ENCODE measurements at regions not wholly inside any gene's neighbourhood (a gene's known extent, or its start where the extent isn't known, plus 50 kb on each side); places are given as distances from the start of the nearest gene placed in this dataset.

GRCh38 chr5:107263387-107264018 lies 407.2 kb downstream of the EFNA5 start:
- Histone ChIP-seq H3K27ac (ENCODE audit: low read depth, low read length) (no peak overlapping the region), H3K9ac (ENCODE audit: low read depth, low read length) (no peak overlapping the region)
- WGBS: 91% methylated on average over 5 of the region's 5 CpGs

DNA sequence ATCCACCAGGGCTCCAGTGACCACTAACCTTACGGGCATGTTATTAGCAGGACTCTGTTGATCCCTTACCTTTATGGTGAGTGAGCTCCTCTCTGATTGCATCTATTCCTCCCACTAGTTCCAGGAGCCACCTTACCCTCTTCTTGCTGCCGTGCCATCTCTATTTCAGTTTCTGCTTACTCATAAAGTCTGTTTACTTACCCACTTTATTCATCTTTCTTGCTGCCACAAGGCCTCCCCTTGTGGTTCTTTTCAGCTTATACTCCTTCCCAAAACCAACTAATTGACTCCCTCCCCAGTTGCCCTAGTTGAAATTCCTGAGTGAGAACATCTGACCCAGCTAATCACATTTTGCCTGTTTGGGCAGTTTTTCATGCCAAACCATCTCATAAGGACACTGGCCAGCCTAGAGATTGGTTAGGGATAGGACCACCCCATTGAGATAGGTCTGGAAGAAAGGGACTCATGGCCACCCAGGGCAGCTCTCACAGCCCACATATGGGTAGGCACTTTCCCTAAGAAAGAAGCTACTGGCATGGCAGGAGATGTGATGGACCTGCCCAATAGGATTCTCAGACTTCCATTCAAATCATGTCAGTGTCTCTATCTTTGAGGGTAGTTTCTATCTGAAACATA lies 412.7 kb downstream of the EFNA5 start:
- H3K27ac ChIP-seq (ENCODE audit: low read depth, low read length): no peak overlapping the region
- H3K4me3 ChIP-seq (ENCODE audit: low read length): no peak overlapping the region
- H3K27me3 ChIP-seq (ENCODE audit: insufficient read depth, low read length): no peaks in the 10 kb centered on the region
- H3K9ac ChIP-seq (ENCODE audit: low read depth, low read length): no peak overlapping the region
- H3K36me3 ChIP-seq (ENCODE audit: insufficient read depth, low read length): no peaks in the 10 kb centered on the region
- H3K4me1 ChIP-seq (ENCODE audit: insufficient read depth, low read length): no peaks in the 10 kb centered on the region
- 96% methylated on average over 2 of the region's 2 CpGs for WGBS
- no peaks in the 10 kb centered on the region for H3K9me3 ChIP-seq (ENCODE audit: insufficient read depth, low read depth, low read length)

More at GRCh38 chr5:107263387-107264018, 407.2 kb downstream of the EFNA5 start:
- Histone ChIP-seq H3K9me3 (ENCODE audit: insufficient read depth, low read depth, low read length) (no peaks in the 10 kb centered on the region), H3K36me3 (ENCODE audit: insufficient read depth, low read length) (no peaks in the 10 kb centered on the region), H3K27me3 (ENCODE audit: insufficient read depth, low read length) (no peaks in the 10 kb centered on the region), H3K4me1 (ENCODE audit: insufficient read depth, low read length) (no peaks in the 10 kb centered on the region), H3K4me3 (ENCODE audit: low read length) (no peak overlapping the region)

GRCh38 chr5:107254902-107255234 lies 415.9 kb downstream of the EFNA5 start:
- WGBS: 96% methylated on average over 2 of the region's 4 CpGs
- no peaks in the 10 kb centered on the region for H3K27me3 ChIP-seq (ENCODE audit: insufficient read depth, low read length)
- H3K27ac ChIP-seq (ENCODE audit: low read depth, low read length): no peak overlapping the region
- H3K4me1 ChIP-seq (ENCODE audit: insufficient read depth, low read length): no peaks in the 10 kb centered on the region
- H3K36me3 ChIP-seq (ENCODE audit: insufficient read depth, low read length): no peaks in the 10 kb centered on the region
- H3K9me3 ChIP-seq (ENCODE audit: insufficient read depth, low read depth, low read length): no peaks in the 10 kb centered on the region
- no peak overlapping the region for H3K9ac ChIP-seq (ENCODE audit: low read depth, low read length)
- H3K4me3 ChIP-seq (ENCODE audit: low read length): no peak overlapping the region

DNA sequence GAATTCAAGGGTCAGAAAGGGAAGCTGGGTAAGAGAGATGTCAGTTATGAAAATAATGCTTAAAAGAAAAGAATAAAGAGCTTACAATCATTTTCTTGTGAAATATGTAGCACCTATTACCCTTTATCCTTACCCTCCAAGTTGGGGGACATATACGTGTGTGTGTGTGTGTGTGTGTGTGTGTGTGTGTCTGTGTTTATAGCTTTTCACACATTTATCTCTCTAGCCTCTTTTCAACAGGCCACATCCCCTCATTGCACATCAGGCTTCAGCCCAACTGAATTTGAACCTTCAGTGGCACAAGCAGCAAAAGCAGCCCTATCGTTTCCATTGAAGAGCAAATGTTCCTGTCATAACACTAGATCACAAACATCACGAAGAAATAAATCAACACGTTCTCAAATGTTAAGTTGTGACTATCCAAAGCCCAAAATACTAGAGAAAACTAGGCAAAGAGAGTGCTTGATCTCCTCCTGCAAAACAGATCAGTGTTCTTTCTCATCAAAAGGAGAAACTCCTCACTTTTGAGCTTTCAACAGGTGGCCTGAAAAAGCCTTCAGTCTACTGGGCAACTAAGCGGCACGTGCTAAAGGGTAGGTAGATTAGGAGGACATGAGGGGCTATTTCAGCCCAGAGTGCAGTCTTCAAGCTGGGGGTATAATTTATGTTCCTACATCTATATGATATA lies 416.4 kb downstream of the EFNA5 start:
- H3K9me3 ChIP-seq (ENCODE audit: insufficient read depth, low read depth, low read length): no peaks in the 10 kb centered on the region
- no peak overlapping the region for H3K4me3 ChIP-seq (ENCODE audit: low read length)

GRCh38 chr5:107253246-107253645 lies 417.5 kb downstream of the EFNA5 start:
- Histone ChIP-seq H3K4me3 (ENCODE audit: low read length) (no peak overlapping the region), H3K4me1 (ENCODE audit: insufficient read depth, low read length) (no peaks in the 10 kb centered on the region), H3K9me3 (ENCODE audit: insufficient read depth, low read depth, low read length) (no peaks in the 10 kb centered on the region), H3K9ac (ENCODE audit: low read depth, low read length) (no peak overlapping the region), H3K36me3 (ENCODE audit: insufficient read depth, low read length) (no peaks in the 10 kb centered on the region), H3K27me3 (ENCODE audit: insufficient read depth, low read length) (no peaks in the 10 kb centered on the region), H3K27ac (ENCODE audit: low read depth, low read length) (no peak overlapping the region)
- WGBS: 95% methylated on average over 5 of the region's 5 CpGs

More for the DNA sequence above, 416.4 kb downstream of the EFNA5 start:
- no peaks in the 10 kb centered on the region for H3K4me1 ChIP-seq (ENCODE audit: insufficient read depth, low read length)
- no peaks in the 10 kb centered on the region for H3K27me3 ChIP-seq (ENCODE audit: insufficient read depth, low read length)
- no peak overlapping the region for H3K27ac ChIP-seq (ENCODE audit: low read depth, low read length)
- WGBS: 88% methylated on average over 5 of the region's 6 CpGs
- H3K36me3 ChIP-seq (ENCODE audit: insufficient read depth, low read length): no peaks in the 10 kb centered on the region
- H3K9ac ChIP-seq (ENCODE audit: low read depth, low read length): no peak overlapping the region

DNA sequence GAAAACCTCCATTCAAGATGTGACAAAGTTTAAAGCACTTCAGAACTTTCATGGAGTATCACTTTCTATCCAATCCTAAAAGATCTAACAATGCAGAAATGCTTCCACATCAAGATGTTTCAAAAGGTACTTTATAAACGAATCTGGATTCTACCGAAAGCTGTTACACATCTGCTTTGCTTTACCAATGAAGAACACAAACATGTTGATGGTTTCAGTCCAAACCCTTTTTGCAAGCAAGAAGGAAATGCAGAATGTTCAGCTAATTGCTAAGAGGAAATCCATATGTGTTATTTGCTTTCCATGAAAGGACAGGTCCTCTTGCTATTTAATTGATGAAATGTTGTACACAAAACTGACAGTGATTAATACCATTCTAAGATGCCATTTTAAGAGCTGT lies 419.6 kb downstream of the EFNA5 start:
- H3K9ac ChIP-seq (ENCODE audit: low read depth, low read length): no peak overlapping the region
- WGBS: 92% methylated on average over 2 of the region's 2 CpGs
- no peaks in the 10 kb centered on the region for H3K27me3 ChIP-seq (ENCODE audit: insufficient read depth, low read length)
- H3K36me3 ChIP-seq (ENCODE audit: insufficient read depth, low read length): no peaks in the 10 kb centered on the region
- H3K9me3 ChIP-seq (ENCODE audit: insufficient read depth, low read depth, low read length): no peaks in the 10 kb centered on the region
- no peaks in the 10 kb centered on the region for H3K4me1 ChIP-seq (ENCODE audit: insufficient read depth, low read length)
- H3K4me3 ChIP-seq (ENCODE audit: low read length): no peak overlapping the region
- H3K27ac ChIP-seq (ENCODE audit: low read depth, low read length): no peak overlapping the region

GRCh38 chr5:107248066-107248695 lies 422.6 kb downstream of the EFNA5 start:
- no peaks in the 10 kb centered on the region for H3K27me3 ChIP-seq (ENCODE audit: insufficient read depth, low read length)
- H3K9ac ChIP-seq (ENCODE audit: low read depth, low read length): no peak overlapping the region
- H3K4me3 ChIP-seq (ENCODE audit: low read length): no peak overlapping the region
- no peaks in the 10 kb centered on the region for H3K36me3 ChIP-seq (ENCODE audit: insufficient read depth, low read length)
- no peaks in the 10 kb centered on the region for H3K9me3 ChIP-seq (ENCODE audit: insufficient read depth, low read depth, low read length)
- 53% methylated on average over 10 of the region's 10 CpGs for WGBS
- H3K27ac ChIP-seq (ENCODE audit: low read depth, low read length): no peak overlapping the region
- H3K4me1 ChIP-seq (ENCODE audit: insufficient read depth, low read length): no peaks in the 10 kb centered on the region

GRCh38 chr5:107247427-107247826 lies 423.3 kb downstream of the EFNA5 start:
- no peak overlapping the region for H3K9ac ChIP-seq (ENCODE audit: low read depth, low read length)
- no peak overlapping the region for H3K4me3 ChIP-seq (ENCODE audit: low read length)
- no peaks in the 10 kb centered on the region for H3K36me3 ChIP-seq (ENCODE audit: insufficient read depth, low read length)
- peaks cover 2% of the 10 kb centered on the region; the same call in 1 of the 2 replicates for H3K4me1 ChIP-seq (ENCODE audit: insufficient read depth, low read length)
- H3K9me3 ChIP-seq (ENCODE audit: insufficient read depth, low read depth, low read length): no peaks in the 10 kb centered on the region
- H3K27ac ChIP-seq (ENCODE audit: low read depth, low read length): no peak overlapping the region
- WGBS: 92% methylated on average over 2 of the region's 2 CpGs
- no peaks in the 10 kb centered on the region for H3K27me3 ChIP-seq (ENCODE audit: insufficient read depth, low read length)

DNA sequence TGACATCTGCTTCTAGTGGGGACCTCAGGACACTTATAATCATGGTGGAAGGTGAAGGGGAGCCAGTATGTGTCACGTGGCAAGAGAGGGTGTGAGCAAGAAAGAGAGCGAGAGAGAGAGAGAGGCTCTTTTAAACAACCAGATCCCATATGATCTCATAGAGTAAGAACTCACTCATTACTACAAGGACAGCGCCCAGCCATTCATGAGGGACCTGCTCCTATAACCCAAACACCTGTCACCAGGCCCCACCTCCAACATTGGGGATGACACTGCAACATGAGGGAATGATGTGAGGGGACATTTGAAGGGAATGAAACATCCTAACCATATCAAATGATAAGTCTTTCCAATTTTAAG lies 427.5 kb downstream of the EFNA5 start:
- H3K4me3 ChIP-seq (ENCODE audit: low read length): no peak overlapping the region
- no peak overlapping the region for H3K27ac ChIP-seq (ENCODE audit: low read depth, low read length)
- WGBS: 79% methylated on average over 2 of the region's 3 CpGs
- H3K9ac ChIP-seq (ENCODE audit: low read depth, low read length): no peak overlapping the region
- H3K4me1 ChIP-seq (ENCODE audit: insufficient read depth, low read length): peaks cover 9% of the 10 kb centered on the region
- no peaks in the 10 kb centered on the region for H3K36me3 ChIP-seq (ENCODE audit: insufficient read depth, low read length)
- no peaks in the 10 kb centered on the region for H3K9me3 ChIP-seq (ENCODE audit: insufficient read depth, low read depth, low read length)
- no peaks in the 10 kb centered on the region for H3K27me3 ChIP-seq (ENCODE audit: insufficient read depth, low read length)

DNA sequence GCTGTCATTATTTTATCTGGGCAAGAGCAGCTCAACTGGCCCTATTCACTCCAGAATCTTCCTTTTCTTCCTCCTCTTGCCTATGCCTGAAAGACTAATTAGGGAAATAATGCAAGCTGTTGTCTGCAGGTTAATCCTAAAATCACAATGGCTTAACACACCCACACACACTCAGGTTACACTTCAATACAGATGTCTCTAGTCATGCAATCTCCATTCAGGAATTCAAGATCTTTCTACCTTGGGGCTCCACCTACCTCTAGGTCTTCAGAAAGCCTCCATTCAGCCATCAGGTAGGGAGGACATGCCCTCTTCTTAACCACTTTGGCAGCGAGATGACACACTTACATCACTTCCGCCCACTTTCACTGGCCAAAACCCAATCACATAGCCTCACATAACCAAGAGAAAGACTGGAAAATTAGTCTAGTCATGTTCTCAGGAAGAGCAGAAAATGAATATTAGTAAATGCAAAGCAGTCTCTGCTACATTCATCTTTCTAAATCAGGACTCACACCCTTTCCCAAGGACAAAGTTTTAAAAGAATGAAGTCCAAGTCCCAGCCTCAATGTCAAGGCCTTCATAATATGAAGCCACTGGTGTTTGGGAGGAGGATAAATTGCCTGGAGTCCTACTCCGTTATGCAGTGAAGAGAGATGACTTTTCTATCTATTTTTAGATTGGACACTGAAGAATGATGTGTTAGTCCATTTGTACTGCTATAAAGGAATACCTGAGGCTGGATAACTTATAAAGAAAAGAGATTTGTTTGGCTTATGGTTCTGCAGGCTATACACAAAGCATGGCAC lies 428.1 kb downstream of the EFNA5 start:
- peaks cover 9% of the 10 kb centered on the region for H3K4me1 ChIP-seq (ENCODE audit: insufficient read depth, low read length)
- H3K9ac ChIP-seq (ENCODE audit: low read depth, low read length): no peak overlapping the region
- 86% methylated on average over 3 of the region's 3 CpGs for WGBS
- no peaks in the 10 kb centered on the region for H3K9me3 ChIP-seq (ENCODE audit: insufficient read depth, low read depth, low read length)
- H3K27me3 ChIP-seq (ENCODE audit: insufficient read depth, low read length): no peaks in the 10 kb centered on the region
- no peaks in the 10 kb centered on the region for H3K36me3 ChIP-seq (ENCODE audit: insufficient read depth, low read length)
- no peak overlapping the region; the same call in 1 of the 2 replicates for H3K27ac ChIP-seq (ENCODE audit: low read depth, low read length)
- H3K4me3 ChIP-seq (ENCODE audit: low read length): no peak overlapping the region

DNA sequence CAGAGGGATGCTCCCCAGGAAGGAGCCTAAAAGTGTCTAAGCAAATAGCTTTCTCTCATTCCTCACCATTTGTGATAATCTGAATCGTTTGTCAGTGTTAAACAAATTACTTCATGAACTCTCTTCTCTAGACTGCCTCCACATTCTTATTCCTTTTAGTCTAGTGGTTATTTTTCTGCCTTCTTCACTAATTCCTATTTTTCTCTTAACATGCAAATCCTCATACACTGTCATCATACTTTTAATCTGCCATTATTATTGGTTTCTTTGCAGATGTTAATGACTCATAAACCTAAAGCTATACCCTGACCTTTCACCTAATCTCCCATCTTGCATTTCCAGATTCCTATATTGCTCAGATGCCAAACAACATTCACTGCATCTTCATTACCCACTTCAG lies 428.9 kb downstream of the EFNA5 start:
- no peak overlapping the region for H3K9ac ChIP-seq (ENCODE audit: low read depth, low read length)
- H3K9me3 ChIP-seq (ENCODE audit: insufficient read depth, low read depth, low read length): no peaks in the 10 kb centered on the region

More for the DNA sequence above, 428.9 kb downstream of the EFNA5 start:
- Histone ChIP-seq H3K4me3 (ENCODE audit: low read length) (no peak overlapping the region), H3K27ac (ENCODE audit: low read depth, low read length) (no peak overlapping the region; the same call in 1 of the 2 replicates), H3K27me3 (ENCODE audit: insufficient read depth, low read length) (no peaks in the 10 kb centered on the region), H3K36me3 (ENCODE audit: insufficient read depth, low read length) (no peaks in the 10 kb centered on the region), H3K4me1 (ENCODE audit: insufficient read depth, low read length) (peaks cover 9% of the 10 kb centered on the region)
- WGBS: 97% methylated on average over 1 of the region's 1 CpG

All from HUES64 (cell line).